ENCODE measurements at regions not wholly inside any gene's neighbourhood (a gene's known extent, or its start where the extent isn't known, plus 50 kb on each side); places are given as distances from the start of the nearest gene placed in this dataset.
"Not testable (repeated sequence)": the region's sequence is repeated elsewhere in the genome, so short reads cannot be mapped to it uniquely, and the experiment has no call there.

GRCh38 chr7:46088486-46088885 lies 167.4 kb upstream of the IGFBP3 start:
- not testable (repeated sequence) for DNase-seq

GRCh38 chr7:46080595-46081159 lies 159.6 kb upstream of the IGFBP3 start:
- no peak for DNase-seq

GRCh38 chr7:46079421-46079820 lies 158.3 kb upstream of the IGFBP3 start:
- DNase-seq = no peak

- DNase-seq = no peak
These were observed 155.5 kb upstream of the IGFBP3 start for GRCh38 chr7:46076527-46076926.

- no peak for DNase-seq
These were observed 151.7 kb upstream of the IGFBP3 start for GRCh38 chr7:46072722-46073121.

GRCh38 chr7:46071601-46072000 lies 150.5 kb upstream of the IGFBP3 start:
- no peak for DNase-seq

- DNase-seq = no peak
These were observed 150.0 kb upstream of the IGFBP3 start for GRCh38 chr7:46071076-46071475.

GRCh38 chr7:46068159-46068558 lies 147.1 kb upstream of the IGFBP3 start:
- no peak for DNase-seq

GRCh38 chr7:46059308-46060020 lies 138.4 kb upstream of the IGFBP3 start:
- DNase-seq = no peak

GRCh38 chr7:46058086-46058823 lies 137.2 kb upstream of the IGFBP3 start:
- no peak for DNase-seq

GRCh38 chr7:46054915-46055314 lies 133.8 kb upstream of the IGFBP3 start:
- no peak for DNase-seq

- DNase-seq = no peak
These were observed 133.2 kb upstream of the IGFBP3 start for GRCh38 chr7:46054272-46054671.

GRCh38 chr7:46047581-46047980 lies 126.5 kb upstream of the IGFBP3 start:
- no peak for DNase-seq

GRCh38 chr7:46043338-46043737 lies 122.3 kb upstream of the IGFBP3 start:
- not testable (repeated sequence) for DNase-seq

- DNase-seq = not testable (repeated sequence)
These were observed 118.7 kb upstream of the IGFBP3 start for GRCh38 chr7:46039813-46040212.

GRCh38 chr7:46035166-46035565 lies 114.1 kb upstream of the IGFBP3 start:
- DNase-seq = no peak

- DNase-seq = no peak
These were observed 113.1 kb upstream of the IGFBP3 start for GRCh38 chr7:46034056-46034768.

GRCh38 chr7:46033592-46033991 lies 112.5 kb upstream of the IGFBP3 start:
- DNase-seq = no peak

- no peak for DNase-seq
These were observed 111.9 kb upstream of the IGFBP3 start for GRCh38 chr7:46032942-46033341.

GRCh38 chr7:46032353-46032752 lies 111.3 kb upstream of the IGFBP3 start:
- DNase-seq = no peak

- DNase-seq = no peak
These were observed 108.1 kb upstream of the IGFBP3 start for GRCh38 chr7:46029111-46029704.

GRCh38 chr7:46028246-46028645 lies 107.2 kb upstream of the IGFBP3 start:
- DNase-seq = no peak

GRCh38 chr7:46026741-46027140 lies 105.7 kb upstream of the IGFBP3 start:
- no peak for DNase-seq

Measured in NCI-H446 treated with DMSO at 0.1 percent for 48 hours (cell line).